GM12874 (cell line): ENCODE measurements at regions not wholly inside any gene's neighbourhood (a gene's known extent, or its start where the extent isn't known, plus 50 kb on each side); places are given as distances from the start of the nearest gene placed in this dataset.

ENCODE experiments used
- TF ChIP-seq, protein P1 (sequence below): IDR thresholded peaks from 2 replicates; pipeline ENCODE4 v1.5.1; 2011; ENCODE audit warnings: low read depth, mild to moderate bottlenecking, control low read depth, low read length, moderate library complexity; ENCODE audit not compliant: insufficient read depth

DNA sequence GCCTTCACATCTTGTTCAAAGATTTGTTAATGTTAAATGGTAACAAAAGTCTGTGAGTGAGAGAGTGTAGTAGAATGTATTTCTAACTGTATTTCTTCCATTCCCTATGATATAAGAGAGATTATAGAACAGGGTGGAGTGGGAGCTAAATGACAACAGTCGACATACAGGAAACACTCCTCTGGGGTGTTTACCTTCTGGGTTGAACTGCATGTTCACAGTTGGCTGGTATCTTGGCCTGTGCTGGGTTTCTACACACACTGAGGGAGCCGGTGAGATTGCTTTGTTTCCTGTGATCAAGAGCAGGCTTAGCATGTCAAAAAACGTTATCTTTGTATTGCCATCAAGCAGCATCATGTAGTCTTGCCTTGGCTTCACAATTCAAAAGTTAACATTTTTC lies 274.3 kb upstream of the FAR2 start:
- TF ChIP-seq, protein P1, sequence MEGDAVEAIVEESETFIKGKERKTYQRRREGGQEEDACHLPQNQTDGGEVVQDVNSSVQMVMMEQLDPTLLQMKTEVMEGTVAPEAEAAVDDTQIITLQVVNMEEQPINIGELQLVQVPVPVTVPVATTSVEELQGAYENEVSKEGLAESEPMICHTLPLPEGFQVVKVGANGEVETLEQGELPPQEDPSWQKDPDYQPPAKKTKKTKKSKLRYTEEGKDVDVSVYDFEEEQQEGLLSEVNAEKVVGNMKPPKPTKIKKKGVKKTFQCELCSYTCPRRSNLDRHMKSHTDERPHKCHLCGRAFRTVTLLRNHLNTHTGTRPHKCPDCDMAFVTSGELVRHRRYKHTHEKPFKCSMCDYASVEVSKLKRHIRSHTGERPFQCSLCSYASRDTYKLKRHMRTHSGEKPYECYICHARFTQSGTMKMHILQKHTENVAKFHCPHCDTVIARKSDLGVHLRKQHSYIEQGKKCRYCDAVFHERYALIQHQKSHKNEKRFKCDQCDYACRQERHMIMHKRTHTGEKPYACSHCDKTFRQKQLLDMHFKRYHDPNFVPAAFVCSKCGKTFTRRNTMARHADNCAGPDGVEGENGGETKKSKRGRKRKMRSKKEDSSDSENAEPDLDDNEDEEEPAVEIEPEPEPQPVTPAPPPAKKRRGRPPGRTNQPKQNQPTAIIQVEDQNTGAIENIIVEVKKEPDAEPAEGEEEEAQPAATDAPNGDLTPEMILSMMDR, result no peak

DNA sequence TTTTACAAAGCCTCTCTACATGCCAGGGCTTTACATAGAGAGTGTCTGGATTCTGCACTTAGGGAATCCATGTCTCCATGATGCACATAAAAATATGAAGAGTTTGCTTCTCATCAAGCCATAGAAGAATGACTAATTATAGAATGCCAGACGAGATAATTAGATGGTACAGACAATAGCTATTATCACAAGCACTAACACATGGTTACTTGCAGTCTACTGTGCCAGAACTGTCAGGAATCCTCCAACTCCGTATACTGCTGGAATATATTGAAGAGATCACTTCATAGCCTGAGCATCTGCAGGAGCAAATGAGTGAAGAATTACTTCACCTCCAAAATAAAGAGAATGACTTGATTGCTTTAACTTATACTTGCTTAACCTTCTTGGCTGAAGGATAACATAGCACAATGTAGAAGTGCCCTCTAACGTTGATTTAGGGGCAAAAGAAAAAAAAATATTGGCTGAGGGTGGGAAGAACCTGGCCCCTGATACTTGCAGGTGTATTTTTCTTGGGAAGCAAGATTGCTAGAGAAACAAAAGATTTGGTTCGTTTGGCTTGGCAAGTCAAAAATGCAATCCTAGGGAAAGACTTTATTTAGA lies 272.8 kb upstream of the FAR2 start:
- TF ChIP-seq, protein P1, result no peak

DNA sequence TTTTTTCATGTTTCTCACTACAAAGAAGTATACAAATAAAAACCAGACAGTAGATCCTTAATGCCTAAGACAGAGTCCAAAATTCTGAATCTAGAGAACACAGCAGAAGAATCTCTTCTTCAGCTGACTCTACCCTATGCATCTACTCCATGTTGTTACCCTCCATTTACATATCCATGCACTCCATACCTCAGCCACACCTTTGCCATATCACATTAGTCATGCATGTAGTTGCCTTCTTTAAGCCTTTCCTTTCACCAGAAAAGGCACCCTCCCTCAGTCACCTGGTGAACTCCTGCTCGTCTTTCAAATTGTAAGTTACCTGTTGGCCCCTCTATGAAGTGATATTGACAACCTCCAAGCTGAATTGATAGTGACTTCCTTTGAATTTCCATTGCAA lies 271.2 kb upstream of the FAR2 start:
- TF ChIP-seq, protein P1, result no peak

DNA sequence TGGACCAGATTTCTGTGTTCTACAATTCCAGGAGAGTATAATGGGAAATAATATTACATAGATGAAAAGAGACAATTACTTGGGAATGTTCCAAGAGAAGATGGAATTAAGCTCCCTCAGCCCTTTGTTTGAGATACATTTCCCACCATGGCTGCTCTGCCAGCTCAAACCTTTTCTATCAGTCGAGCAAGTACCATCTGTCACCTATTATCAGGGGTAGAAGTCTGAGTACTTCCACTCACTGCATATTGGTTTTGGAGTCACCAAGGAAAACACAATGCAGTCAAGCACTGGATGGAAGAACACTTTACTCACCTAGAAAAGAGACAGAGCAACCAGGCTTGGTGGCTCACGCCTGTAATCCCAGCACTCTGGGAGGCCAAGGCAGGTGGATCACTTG lies 270.4 kb upstream of the FAR2 start:
- TF ChIP-seq, protein P1, result no peak

DNA sequence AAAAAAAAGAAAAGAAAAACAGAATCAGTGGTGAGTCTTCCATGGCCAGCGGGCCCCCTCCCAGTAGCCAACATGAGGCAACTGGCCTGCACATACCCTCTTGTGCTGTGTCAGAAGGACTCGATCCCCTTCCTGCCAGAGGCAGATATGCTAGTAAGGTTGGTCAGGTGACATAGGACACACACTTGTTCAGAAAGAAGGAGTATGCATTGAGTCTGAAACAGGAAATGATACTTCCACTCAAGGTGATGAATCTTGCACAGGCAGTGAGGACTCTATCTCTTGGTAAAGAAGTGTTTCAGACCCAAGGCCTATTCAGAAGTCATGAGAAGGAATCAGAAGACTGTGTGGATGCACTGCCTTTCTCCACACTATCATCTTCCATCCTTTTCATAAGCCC lies 269.7 kb upstream of the FAR2 start:
- TF ChIP-seq, protein P1, result no peak

DNA sequence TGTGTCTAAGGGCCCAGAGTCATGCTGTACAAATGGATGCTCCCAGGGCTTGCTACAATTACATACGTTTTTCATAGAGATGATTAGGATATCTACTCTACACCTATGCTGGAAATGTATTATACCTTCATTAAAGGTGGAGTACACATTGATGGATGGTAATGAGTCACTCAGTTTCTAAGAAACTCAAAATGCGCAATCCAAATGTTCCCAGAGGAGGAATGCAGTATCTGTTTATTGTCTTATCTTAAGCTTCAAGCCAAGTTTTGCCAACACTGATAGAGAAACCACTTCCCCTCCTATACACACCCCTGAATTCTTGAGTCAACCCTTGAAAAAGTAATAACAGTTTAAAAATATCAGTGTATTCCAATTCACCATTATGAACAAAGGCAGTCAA lies 266.6 kb upstream of the FAR2 start:
- TF ChIP-seq, protein P1, result no peak

DNA sequence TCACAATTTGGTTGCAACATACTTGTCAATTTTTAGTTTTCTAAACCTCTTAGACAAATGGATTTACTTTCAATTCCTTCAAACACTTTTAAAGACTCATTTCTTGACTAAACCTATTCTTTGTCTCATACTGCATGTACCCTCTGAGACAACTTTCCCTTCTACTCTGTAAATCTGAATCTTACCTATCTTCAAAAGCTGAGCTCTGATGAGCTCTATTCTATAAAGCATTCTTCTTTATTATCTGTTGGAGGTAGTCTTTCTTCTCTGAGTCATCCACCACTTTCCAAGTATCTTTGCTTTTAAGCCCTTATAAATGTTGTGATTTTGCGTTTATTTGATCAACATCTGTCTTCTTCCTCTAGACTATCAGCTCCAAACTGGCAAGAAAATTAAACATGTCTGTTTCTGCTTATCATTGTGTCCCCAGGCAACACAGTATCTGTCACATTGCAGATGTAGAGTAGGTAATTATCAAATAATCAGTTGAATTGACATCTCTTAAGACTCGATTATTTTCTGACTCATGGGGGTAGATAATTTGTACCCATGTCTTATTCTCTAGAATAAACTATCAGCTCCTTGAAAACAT lies 265.6 kb upstream of the FAR2 start:
- TF ChIP-seq, protein P1, result no peak
